ENCODE measurements at regions not wholly inside any gene's neighbourhood (a gene's known extent, or its start where the extent isn't known, plus 50 kb on each side); places are given as distances from the start of the nearest gene placed in this dataset.

GRCh38 chr6:165742047-165742446, 79.0 kb upstream of the PDE10A start:
- DNase-seq: no peak

- no peak for DNase-seq
Observed at GRCh38 chr6:165737396-165737795, 74.4 kb upstream of the PDE10A start.

GRCh38 chr6:165735065-165735464, 72.0 kb upstream of the PDE10A start:
- no peak for DNase-seq

GRCh38 chr6:165733489-165733791, 70.4 kb upstream of the PDE10A start:
- DNase-seq: no peak

GRCh38 chr6:165732696-165733488, 69.9 kb upstream of the PDE10A start:
- DNase-seq: no peak

- peak; percentile 58 for DNase-seq
Observed at GRCh38 chr6:165729307-165729936, 66.4 kb upstream of the PDE10A start.

- no peak for DNase-seq
Observed at GRCh38 chr6:165728216-165728615, 65.2 kb upstream of the PDE10A start.

- DNase-seq: no peak
Observed at GRCh38 chr6:165726965-165727381, 63.9 kb upstream of the PDE10A start.

GRCh38 chr6:165726290-165726875, 63.3 kb upstream of the PDE10A start:
- no peak for DNase-seq

GRCh38 chr6:165725201-165725600, 62.2 kb upstream of the PDE10A start:
- no peak for DNase-seq

GRCh38 chr6:165723326-165723725, 60.3 kb upstream of the PDE10A start:
- DNase-seq: no peak

- DNase-seq: no peak
Observed at GRCh38 chr6:165722022-165722421, 59.0 kb upstream of the PDE10A start.

- DNase-seq: no peak
Observed at GRCh38 chr6:165721356-165721755, 58.3 kb upstream of the PDE10A start.

GRCh38 chr6:165718491-165718891, 55.5 kb upstream of the PDE10A start:
- no peak for DNase-seq

- no peak for DNase-seq
Observed at GRCh38 chr6:165717732-165718465, 54.9 kb upstream of the PDE10A start.

- DNase-seq: no peak
Observed at GRCh38 chr6:165716886-165717285, 53.8 kb upstream of the PDE10A start.

- no peak for DNase-seq
Observed at GRCh38 chr6:165715428-165715827, 52.4 kb upstream of the PDE10A start.

GRCh38 chr6:165714907-165715306, 51.9 kb upstream of the PDE10A start:
- DNase-seq: no peak

GRCh38 chr6:165713845-165714466, 50.9 kb upstream of the PDE10A start:
- no peak for DNase-seq

Measured in activated CD4-positive, alpha-beta T cell treated with anti-CD3 and anti-CD28 coated beads, Interleukin-2, Interleukin-6, amounts not matched to agents 100 ng/mL and 50 ng/mL, durations not matched to agents 16 hours and 8 hours (primary cell).